Activated T-cell treated with anti-CD3 and anti-CD28 coated beads for 4 hours (primary cell): ENCODE measurements at regions not wholly inside any gene's neighbourhood (a gene's known extent, or its start where the extent isn't known, plus 50 kb on each side); places are given as distances from the start of the nearest gene placed in this dataset.
"Not testable (repeated sequence)": the region's sequence is repeated elsewhere in the genome, so short reads cannot be mapped to it uniquely, and the experiment has no call there.

Source experiments
- DNase-seq: peaks from one replicate; pipeline ENCODE4 v3.0.0-alpha.2; 2020

GRCh38 chr14:105601360-105602242, 75.2 kb downstream of the TMEM121 start:
- no peak for DNase-seq

GRCh38 chr14:105602243-105602750, 75.9 kb downstream of the TMEM121 start:
- DNase-seq: no peak

- no peak for DNase-seq
These were observed 76.7 kb downstream of the TMEM121 start for GRCh38 chr14:105602799-105603793.

- DNase-seq: not testable (repeated sequence)
These were observed 78.4 kb downstream of the TMEM121 start for GRCh38 chr14:105604531-105605463.

GRCh38 chr14:105605464-105606304, 79.3 kb downstream of the TMEM121 start:
- no peak for DNase-seq

GRCh38 chr14:105606305-105606975, 80.1 kb downstream of the TMEM121 start:
- DNase-seq: not testable (repeated sequence)

DNA sequence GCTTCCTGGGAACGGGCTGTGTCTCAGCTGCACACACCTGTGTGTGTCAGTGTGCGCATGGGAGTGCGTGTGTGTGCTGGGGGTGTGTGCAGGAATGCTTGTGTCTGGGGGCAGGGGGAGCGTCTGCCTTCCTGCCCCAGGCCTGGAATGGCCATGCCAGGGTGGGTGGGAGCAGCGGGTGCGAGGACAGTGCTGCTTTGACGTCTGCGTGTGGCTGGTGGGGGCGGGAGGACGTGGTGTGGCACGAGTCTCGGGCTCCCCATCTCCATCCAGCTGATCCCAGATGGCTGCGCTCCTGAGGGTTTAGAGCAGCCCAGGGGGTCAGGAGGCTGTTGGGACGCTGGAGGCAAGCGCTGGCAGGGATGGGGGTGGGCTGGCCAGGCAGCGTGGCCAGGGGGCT, 80.6 kb downstream of the TMEM121 start:
- DNase-seq: not testable (repeated sequence)

- not testable (repeated sequence) for DNase-seq
These were observed 88.6 kb downstream of the TMEM121 start for GRCh38 chr14:105614987-105615386.

DNA sequence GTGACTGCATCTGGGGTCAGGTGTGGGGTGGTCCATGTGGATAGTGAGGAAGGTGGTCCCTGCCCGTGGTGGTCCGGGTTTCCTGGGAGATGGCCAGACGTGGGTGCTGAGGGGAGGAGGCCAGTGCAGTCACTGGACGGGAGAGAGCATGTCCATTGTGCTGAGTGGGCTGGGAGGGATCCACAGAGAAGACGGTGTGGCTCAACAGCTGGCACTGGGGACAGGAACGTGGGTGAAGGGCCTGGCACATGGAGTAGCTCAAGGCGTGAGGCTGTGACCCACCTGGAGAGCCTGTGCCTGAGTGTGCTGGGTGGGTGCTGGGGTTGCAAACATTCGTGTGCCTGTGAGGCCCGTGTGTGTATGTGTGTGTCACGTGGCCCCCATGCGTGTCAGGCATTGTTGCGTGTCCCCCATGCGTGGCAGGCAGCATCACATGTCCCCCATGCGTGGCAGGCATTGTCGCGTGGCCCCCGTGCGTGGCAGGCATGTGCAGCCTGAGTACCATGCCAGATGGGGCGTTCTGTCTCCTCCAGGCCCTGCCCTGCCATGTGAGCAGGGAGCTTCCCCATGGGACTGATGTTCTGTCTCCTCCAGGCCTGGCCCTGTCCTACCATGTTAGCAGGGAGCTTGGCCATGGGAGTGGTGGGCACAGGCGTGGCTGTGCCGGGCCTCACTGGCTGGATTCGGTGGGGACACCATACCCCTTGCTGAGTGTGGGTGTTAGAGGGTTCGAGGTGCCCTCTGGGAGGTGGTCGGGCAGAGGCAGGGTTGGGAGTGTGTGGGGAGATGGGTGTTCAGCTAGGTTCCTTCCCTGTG, 89.8 kb downstream of the TMEM121 start:
- DNase-seq: not testable (repeated sequence)

GRCh38 chr14:105616802-105617192, 90.4 kb downstream of the TMEM121 start:
- no peak for DNase-seq

DNA sequence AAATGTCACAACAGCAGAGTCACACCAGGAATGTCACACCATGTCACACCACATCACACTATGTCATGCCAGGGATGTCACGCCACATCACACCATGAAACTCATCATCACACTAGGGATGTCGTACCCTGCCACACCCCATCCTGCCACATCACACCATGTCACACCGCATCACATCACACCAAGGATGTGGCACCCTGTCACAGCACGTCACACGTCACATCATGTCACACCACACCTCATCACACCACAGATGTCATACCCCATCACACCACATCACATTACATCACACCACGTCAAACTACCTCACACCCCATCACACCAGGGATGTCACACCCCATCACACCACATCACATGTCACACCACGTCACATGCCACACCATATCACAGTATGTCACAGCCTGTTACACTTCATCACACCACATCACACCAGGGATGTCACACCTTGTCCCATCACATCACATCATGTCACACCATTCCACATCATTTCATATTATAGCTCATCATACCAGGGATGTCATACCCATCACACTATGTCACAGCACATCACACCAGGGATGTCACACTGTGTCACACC, 90.9 kb downstream of the TMEM121 start:
- DNase-seq: no peak

DNA sequence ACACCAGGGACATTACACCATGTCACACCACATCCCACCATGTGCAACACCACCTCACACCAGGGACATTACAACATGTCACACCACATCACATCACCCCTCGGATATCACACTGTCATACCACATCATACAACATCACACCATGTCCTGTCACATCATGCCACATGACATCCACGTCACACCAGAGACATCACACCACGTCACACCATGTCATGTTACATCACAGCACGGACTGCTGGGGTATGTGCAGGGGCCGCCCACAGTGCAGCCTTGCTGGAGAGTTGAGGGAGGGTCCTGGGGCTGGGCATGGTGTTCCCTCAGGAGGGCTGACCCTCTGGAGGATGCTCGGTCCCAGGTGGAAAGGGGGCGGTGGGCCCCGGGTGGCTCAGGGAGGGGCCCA, 91.4 kb downstream of the TMEM121 start:
- not testable (repeated sequence) for DNase-seq

GRCh38 chr14:105619324-105619723, 92.9 kb downstream of the TMEM121 start:
- not testable (repeated sequence) for DNase-seq

DNA sequence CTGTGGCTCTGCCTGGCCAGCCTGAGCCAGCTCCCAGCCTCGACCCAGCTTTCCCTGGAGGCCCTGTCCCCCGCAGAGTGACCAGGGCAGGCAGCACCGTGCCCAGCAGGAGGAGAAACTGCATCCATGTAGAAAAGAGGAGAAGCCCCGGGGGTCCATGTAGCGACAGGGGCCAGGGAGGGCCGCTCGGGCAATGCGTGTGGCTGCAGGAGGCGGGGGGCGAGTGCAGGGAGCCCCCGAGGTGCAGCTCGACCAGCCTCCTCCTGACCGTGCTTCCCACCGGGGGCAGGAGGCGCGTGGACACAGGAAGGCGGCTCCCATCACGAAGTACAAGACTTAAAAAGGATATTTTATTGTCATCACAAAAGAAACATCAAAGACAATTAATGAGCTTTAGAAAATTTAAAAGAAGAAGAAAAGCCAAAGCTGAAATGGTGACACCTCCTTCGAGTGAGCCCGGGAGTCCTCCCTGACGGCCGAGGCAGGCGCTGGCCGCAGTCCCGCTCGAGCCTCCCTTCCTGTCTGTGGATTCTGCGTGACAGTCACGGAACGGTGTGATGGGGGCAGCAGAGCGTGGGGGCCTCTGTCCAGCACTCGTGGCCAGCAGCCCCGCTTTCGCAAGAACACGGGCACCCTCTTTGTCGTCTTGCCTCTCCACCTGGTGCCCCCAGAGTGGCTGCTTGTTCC, 93.9 kb downstream of the TMEM121 start:
- DNase-seq: not testable (repeated sequence)

- DNase-seq: not testable (repeated sequence)
These were observed 94.6 kb downstream of the TMEM121 start for GRCh38 chr14:105620865-105621471.

GRCh38 chr14:105621479-105622328, 95.3 kb downstream of the TMEM121 start:
- DNase-seq: not testable (repeated sequence)

DNA sequence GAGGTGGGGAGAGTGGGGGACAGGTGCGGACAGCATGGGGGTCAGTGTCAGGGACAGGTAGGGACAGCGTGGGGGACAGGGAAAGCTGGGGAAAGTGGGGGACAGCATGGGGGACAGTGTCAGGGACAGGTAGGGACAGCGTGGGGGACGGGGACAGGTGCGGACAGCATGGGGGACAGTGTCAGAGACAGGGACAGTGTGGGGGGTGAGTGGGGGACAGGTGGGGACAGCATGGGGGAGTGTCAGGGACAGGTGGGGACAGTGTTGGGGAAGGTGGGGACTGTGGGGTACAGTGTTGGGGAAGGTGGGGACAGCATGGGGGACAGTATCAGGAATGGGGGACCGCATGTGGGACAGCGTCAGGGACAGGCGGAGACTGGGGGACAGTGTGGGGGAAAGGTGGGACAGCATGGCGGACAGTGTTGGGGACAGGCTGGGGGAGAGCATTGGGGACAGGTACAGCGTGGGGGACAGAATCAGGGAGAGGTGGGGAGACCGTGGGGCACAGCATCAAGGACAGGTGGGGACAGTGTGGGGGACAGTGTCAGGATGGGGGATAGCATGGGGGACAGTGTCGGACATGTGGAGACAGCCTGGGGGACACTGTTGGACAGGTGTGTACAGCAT, 96.1 kb downstream of the TMEM121 start:
- DNase-seq: no peak
